Transverse colon (tissue), 4 donors: ENCODE measurements at regions not wholly inside any gene's neighbourhood (a gene's known extent, or its start where the extent isn't known, plus 50 kb on each side); places are given as distances from the start of the nearest gene placed in this dataset.
"Not testable (repeated sequence)": the region's sequence is repeated elsewhere in the genome, so short reads cannot be mapped to it uniquely, and the experiment has no call there.

Experiments
- DNase-seq: peaks from one replicate; pipeline ENCODE4 v3.0.0-alpha.2; 2019
- H3K27ac ChIP-seq, 4 donors: fragments of 200-600 bp; sonication (generic); 2 replicates each; pipeline ENCODE4 v1.5.1; 2016 to 2018; ENCODE audit warnings: inconsistent platforms in 4 of 4
- H3K27me3 ChIP-seq: fragments of 200-600 bp; sonication (generic); 2 replicates; pipeline ENCODE4 v1.5.1; 2017; ENCODE audit warnings: inconsistent platforms
- H3K36me3 ChIP-seq, 4 donors: fragments of 200-600 bp; sonication (generic); 2 replicates each; pipeline ENCODE4 v1.5.1; 2017 to 2019; ENCODE audit warnings: inconsistent platforms in 4 of 4
- H3K4me1 ChIP-seq, 4 donors: fragments of 200-600 bp; sonication (generic); 2 replicates each; pipeline ENCODE4 v1.5.1; 2017 to 2020; ENCODE audit warnings: inconsistent platforms in 4 of 4
- H3K4me3 ChIP-seq, 4 donors: fragments of 200-600 bp; sonication (generic); 1 replicate in 1 of 4; 2 replicates in 3 of 4; pipeline versions ENCODE4 v1.5.1 to v1.6.1; 2017 to 2019; ENCODE audit warnings: inconsistent platforms in 4 of 4
- H3K9me3 ChIP-seq, 2 donors: fragments of 200-600 bp; sonication (generic); 2 replicates each; pipeline ENCODE4 v1.5.1; 2017 to 2019; ENCODE audit warnings: inconsistent platforms in 2 of 2
- CTCF ChIP-seq, 5 experiments: fragments of 200-600 bp in 3 of 5; fragments of 450-650 bp in 2 of 5; sonication (generic) in 3 of 5; IDR thresholded peaks; 1 replicate in 2 of 5; 2 replicates in 3 of 5; pipeline ENCODE4 v1.5.1; 2016 to 2017; ENCODE audit warnings: antibody characterized with exemption in 5 of 5, inconsistent platforms in 3 of 5, mild to moderate bottlenecking in 2 of 5, moderate library complexity in 1 of 5
- EP300 ChIP-seq: sonication (generic); formaldehyde crosslinking; IDR thresholded peaks from one replicate; pipeline ENCODE4 v1.6.1; 2017; ENCODE audit warnings: antibody characterized with exemption, low read depth
- POLR2A ChIP-seq: fragments of 450-650 bp; IDR thresholded peaks from one replicate; pipeline ENCODE4 v1.6.1; 2016; ENCODE audit warnings: antibody characterized with exemption, mild to moderate bottlenecking, moderate library complexity
- POLR2AphosphoS5 ChIP-seq, 3 donors: sonication (generic); formaldehyde crosslinking; IDR thresholded peaks; one replicate each; pipeline ENCODE4 v1.6.1; 2016; ENCODE audit warnings: antibody characterized with exemption in 3 of 3
- WGBS, 2 donors: methylation state at CpG; one replicate each; pipeline ENCODE4 v1.1.5; 2018; ENCODE audit warnings: low coverage in 1 of 2; 5-methylcytosine and 5-hydroxymethylcytosine counted together
- in situ Hi-C, 4 donors: fragments of 200-750 bp; cut with MboI; loops; one replicate each; pipeline versions ENCODE4 v1.15.0 to v1.15.1; 2017; ENCODE audit warnings: low sequenced_read_pairs in 3 of 4, low pct_ligation_motif_present in 1 of 4, low pct_unique_long_range_greater_than_20kb in 1 of 4
- intact Hi-C: fragments of 100-400 bp; cut with DNase I; formaldehyde crosslinking; loops from one replicate; pipeline ENCODE4 v1.15.1; 2023; ENCODE audit warnings: low total_unique reads

GRCh38 chr5:74482523-74482922, 158.0 kb downstream of the ENC1 start:
- in situ Hi-C loops: no loop called here
- H3K36me3 ChIP-seq: no peaks in the 10 kb centered on the region
- whole genome bisulfite sequencing, 2 donors: 78 to 80% methylated on average over 5 to 6 of the region's 6 CpGs

GRCh38 chr5:74481357-74481756, 159.2 kb downstream of the ENC1 start:
- H3K27ac ChIP-seq, H3K27me3 ChIP-seq, DNase-seq, H3K4me3 ChIP-seq, H3K4me1 ChIP-seq, H3K9me3 ChIP-seq, H3K36me3 ChIP-seq, intact Hi-C loops, in situ Hi-C loops: not testable (repeated sequence)
- WGBS, 2 donors: 97% methylated on average over 2 of the region's 2 CpGs; no CpG with 5 or more reads in 1 of the 2 donors

More at GRCh38 chr5:74482523-74482922, 158.0 kb downstream of the ENC1 start:
- no peak overlapping the region for H3K4me3 ChIP-seq
- no peak for DNase-seq
- intact Hi-C loops: no loop called here
- H3K4me1 ChIP-seq: no peaks in the 10 kb centered on the region
- TF ChIP-seq POLR2A (no peak), EP300 (no peak), POLR2AphosphoS5 (IDR thresholded peaks at IDR 0.05) (no peak), CTCF (IDR thresholded peaks at IDR 0.05) (no peak)
- no peaks in the 10 kb centered on the region for H3K27me3 ChIP-seq
- H3K27ac ChIP-seq: no peak overlapping the region
- H3K9me3 ChIP-seq: no peaks in the 10 kb centered on the region

GRCh38 chr5:74480201-74480600, 160.3 kb downstream of the ENC1 start:
- WGBS, 2 donors: 87 to 88% methylated on average over 6 of the region's 6 CpGs
- no peak for DNase-seq
- intact Hi-C loops: no loop called here
- no peak for TF ChIP-seq POLR2A
- no peak for TF ChIP-seq CTCF (IDR thresholded peaks at IDR 0.05)
- TF ChIP-seq EP300: no peak
- no peak for TF ChIP-seq POLR2AphosphoS5 (IDR thresholded peaks at IDR 0.05)
- Histone ChIP-seq H3K4me1 (no peaks in the 10 kb centered on the region), H3K36me3 (no peaks in the 10 kb centered on the region), H3K27ac (no peak overlapping the region), H3K9me3 (no peaks in the 10 kb centered on the region), H3K4me3 (no peak overlapping the region), H3K27me3 (no peaks in the 10 kb centered on the region)
- in situ Hi-C loops: no loop called here

- H3K9me3 ChIP-seq: no peaks in the 10 kb centered on the region
- H3K27me3 ChIP-seq: no peaks in the 10 kb centered on the region
- no peaks in the 10 kb centered on the region for H3K4me1 ChIP-seq
- H3K4me3 ChIP-seq: no peak overlapping the region
- DNase-seq: no peak
- 63 to 76% methylated on average over 4 to 5 of the region's 5 CpGs for WGBS, 2 donors
- in situ Hi-C loops: no loop called here
- H3K27ac ChIP-seq: no peak overlapping the region
- TF ChIP-seq POLR2A (no peak), EP300 (no peak), CTCF (IDR thresholded peaks at IDR 0.05) (no peak), POLR2AphosphoS5 (IDR thresholded peaks at IDR 0.05) (no peak)
- intact Hi-C loops: no loop called here
- no peaks in the 10 kb centered on the region for H3K36me3 ChIP-seq
Measured at GRCh38 chr5:74478328-74478727, 162.2 kb downstream of the ENC1 start.

GRCh38 chr5:74477761-74478160, 162.8 kb downstream of the ENC1 start:
- intact Hi-C loops (no loop called here), in situ Hi-C loops (no loop called here)
- Histone ChIP-seq H3K27me3 (no peaks in the 10 kb centered on the region), H3K9me3 (no peaks in the 10 kb centered on the region), H3K27ac (no peak overlapping the region), H3K36me3 (no peaks in the 10 kb centered on the region), H3K4me3 (no peak overlapping the region), H3K4me1 (no peaks in the 10 kb centered on the region)
- WGBS, 2 donors: 91% methylated on average over 12 of the region's 12 CpGs; no CpG with 5 or more reads in 1 of the 2 donors
- no peak for DNase-seq
- TF ChIP-seq POLR2A (no peak), EP300 (no peak), POLR2AphosphoS5 (IDR thresholded peaks at IDR 0.05) (no peak), CTCF (IDR thresholded peaks at IDR 0.05) (no peak)
